HG03521 (cell line): ENCODE measurements at regions not wholly inside any gene's neighbourhood (a gene's known extent, or its start where the extent isn't known, plus 50 kb on each side); places are given as distances from the start of the nearest gene placed in this dataset.

Experiments used
- ATAC-seq: cut with Tn5 transposase; IDR thresholded peaks from one replicate; pipeline ENCODE4 v1.9.1; 2021; ENCODE audit warnings: mild to moderate bottlenecking, moderate library complexity; ENCODE audit not compliant: unreplicated experiment

DNA sequence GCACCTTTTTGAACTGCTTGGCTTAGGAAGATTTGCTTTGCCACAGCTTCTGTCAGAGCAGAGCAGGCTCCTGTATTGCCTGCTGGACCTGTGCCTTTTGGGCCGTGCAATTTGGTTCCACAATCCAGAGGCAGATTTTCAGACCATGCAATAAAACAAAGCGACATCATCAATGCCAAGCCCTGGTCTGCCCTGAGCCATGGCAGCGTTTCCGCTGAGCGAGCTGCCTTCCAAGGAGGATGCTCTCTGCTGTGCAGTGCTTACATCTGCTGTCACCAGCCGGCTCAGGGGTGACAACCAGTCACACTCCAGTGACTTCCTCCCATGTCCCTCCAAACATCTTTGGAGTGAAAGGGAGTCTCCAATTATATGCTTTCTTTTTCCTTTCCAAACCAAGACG is 282.2 kb downstream of the CDH26 start:
- no peak for ATAC-seq

DNA sequence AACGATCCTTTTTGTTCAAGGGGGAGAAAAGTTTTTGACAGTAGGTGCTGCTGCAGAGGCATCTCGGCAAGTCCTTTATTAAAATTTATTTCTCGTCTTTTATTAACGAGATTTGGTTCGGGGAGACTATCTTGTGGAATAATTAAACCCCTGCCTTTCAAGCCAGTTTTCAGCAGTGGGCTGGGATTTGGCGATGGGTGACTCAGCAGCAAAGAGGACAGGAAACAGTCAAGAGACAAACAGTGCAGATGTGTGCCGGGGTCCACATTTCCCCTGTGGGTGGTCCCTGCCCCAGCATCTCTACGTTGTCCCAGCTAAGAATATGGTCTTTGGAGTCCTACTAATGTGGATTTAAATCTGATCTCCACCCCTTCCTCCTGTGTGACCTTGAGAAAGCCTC is 282.8 kb downstream of the CDH26 start:
- ATAC-seq = no peak

DNA sequence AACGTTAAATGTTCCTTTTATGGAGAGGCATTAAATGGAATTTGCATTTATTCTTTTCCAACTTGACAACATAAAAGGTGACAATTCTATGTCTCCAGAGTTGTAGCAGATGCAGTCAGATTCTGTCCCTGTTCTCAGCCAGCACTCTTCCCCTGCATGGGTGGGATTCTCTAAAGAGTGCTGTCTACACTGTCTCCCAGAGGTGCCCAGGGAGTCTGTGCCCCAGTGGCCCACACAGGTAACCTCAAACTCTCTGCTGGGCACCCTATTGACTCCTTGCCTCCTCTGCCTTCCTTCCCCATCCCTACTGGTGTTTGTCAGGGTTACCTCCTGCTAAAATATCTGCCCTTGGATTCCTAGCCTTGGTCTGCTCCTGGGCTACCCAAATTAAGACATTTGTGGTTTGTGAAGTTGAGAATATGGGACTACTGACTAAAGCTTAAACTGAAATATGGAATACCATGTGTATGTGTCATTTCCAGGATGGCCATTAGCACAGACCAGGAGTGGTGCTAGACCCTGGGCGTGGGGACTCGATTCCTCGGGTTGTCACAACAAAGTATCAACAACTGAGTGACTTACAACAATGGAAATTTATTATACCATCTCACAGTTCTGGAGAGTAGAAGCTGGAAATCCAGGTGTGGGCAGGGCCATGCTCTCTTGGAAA is 284.7 kb downstream of the CDH26 start:
- ATAC-seq = no peak

DNA sequence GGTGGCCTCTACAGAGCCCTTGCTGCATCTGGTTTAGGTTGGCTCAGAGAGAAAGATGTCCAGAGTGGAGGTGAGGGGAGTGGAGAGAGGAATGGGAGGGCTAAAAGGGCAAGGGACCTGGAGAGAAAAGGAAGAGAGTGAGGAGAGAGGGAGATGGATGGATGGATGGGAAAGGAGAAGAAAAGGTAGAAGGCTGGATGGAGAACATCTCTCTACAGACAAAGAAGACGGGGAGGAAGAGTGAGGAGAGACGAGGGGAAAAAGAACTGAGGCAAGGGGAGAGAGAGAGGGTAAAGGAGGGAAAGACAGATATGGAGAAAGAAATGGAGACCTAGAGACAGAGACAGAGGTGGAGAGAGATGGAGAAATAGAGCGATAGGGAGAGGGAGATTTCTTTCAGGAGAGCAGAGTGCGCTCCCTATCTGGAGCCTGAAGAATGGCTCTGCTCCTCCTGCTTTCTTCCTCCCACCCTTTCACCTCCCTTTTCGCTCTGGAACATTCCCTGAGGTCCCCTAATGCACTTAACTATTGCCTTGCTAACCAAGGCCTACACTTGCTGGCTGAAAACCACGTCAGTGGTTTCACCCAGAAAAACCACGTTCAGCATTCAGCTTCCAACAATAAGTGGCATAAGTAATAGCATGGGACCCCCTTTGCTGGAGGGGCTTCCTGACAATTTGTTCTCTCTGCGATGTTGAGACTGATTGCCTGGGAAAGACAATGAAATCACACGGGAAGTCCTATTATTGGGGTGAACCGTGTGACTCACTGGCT is 286.3 kb downstream of the CDH26 start:
- ATAC-seq = no peak

DNA sequence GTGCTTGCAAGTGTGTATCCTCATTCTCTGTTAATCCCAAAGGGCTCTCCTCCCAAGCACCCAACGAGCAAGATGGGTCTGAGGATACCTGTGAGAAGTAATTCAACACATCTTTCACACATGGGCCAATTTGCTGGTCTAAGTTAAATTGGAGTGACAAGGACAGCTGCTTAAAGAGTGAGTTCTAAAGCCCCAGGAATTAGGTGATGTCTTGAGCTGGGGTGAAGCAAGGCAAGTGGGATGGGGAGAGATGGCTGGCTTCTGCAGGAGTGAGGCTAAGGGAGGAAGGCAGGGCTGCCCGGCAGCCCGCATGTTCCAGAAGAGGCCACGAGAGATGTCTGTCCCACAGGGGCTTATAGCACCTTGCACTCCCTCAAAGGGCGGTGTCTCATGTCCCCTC is 288.5 kb downstream of the CDH26 start:
- ATAC-seq = no peak

DNA sequence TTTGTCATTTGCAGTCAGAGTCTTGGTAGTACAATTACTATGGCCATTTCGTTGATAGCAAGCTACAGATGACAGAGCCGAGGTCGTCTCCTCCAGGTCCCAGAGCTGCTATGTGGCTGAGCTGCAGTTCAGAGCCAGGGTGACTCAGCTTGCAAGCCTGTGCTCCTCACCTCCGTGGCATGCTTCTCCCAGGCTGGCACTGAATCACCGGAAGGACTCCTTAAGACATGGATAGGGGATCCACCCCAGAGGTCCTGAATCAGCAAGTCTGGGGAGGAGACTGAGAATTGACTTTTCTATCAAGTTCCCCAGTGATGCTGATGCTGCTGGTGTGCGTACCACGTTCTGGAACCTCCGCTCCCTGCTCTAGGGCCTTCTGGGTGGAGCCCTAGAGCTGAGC is 291.2 kb downstream of the CDH26 start:
- ATAC-seq = no peak

DNA sequence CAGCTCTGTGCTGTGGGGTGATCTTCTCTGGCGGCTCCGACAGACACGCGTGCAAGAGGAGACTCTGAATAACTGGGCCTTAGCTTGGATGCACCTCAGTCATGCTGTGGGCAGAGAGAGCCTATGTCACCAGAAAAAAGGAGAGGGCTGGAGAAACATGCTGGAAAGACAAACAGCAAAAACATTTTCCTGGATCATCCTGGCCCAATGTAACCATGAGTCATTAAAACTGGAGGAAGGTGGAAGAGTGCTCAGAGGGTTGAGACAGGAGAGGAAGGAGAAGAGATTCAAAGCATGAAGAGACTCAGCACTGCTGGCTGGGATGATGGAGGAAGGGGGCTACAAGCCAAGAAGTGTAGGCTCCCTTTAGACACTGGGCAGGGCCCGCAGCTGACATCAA is 292.0 kb downstream of the CDH26 start:
- no peak for ATAC-seq

DNA sequence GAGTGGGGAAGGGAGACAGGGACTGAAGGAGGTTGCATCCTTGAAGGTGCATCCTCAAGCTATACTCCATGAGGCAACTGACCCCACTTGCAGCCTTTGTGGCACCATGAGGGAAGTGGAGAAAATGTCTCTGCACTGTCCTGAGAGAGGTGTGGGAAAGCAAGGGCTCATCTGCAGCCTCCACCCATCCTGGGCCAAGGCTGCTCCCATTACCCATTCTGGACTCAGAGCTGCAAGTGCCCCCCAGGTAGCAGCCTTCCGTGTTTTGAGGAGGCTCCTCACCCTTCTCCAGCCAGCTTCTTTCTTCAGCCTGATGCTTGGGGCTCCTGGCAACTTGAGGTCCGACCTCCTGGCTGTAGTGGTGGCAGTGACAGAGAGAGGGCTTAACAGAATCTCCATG is 294.6 kb downstream of the CDH26 start:
- no peak for ATAC-seq

DNA sequence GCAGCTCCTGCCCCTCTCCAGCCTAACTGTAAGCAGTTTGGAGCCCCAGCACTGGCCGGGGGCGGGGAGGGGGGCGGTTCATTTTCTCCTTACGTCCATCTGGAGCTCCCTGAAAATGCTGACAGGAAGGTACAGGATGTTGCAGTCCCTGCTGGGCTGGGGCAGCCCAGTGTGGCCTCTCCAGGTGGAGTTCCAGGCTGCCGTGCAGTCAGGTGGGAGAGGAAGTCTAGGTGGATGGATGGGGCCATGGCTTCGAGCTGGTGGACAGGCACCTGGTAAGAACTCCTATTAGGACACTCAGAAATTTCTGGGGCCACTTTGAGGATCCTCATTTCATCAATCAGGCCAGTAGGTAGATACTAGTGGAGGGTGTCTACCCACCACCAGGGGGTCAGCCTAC is 295.2 kb downstream of the CDH26 start:
- ATAC-seq = no peak

DNA sequence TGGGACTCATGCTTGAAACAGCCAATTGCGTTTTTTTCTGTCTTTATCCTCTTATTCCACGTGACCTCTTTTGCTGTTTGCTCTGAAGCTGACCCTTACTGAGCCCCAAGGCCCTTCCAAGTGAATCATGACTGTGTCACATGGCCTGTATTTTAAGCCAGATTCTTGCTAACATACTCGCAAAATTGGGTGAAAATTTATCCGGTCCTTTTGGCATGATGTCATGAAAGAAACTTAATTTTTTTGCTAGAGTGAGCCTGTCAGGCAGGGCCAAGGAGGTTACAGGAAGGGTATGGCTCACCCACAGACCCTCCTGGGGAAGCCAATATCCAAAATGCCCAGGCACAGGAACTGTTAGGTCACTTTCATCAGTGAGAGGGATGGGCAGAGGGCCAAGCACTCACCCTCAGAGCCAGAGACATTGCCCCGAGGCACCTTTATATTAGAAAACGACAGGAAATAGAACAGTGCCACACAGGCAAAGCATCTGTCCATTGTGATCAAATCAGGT is 296.7 kb downstream of the CDH26 start:
- no peak for ATAC-seq

DNA sequence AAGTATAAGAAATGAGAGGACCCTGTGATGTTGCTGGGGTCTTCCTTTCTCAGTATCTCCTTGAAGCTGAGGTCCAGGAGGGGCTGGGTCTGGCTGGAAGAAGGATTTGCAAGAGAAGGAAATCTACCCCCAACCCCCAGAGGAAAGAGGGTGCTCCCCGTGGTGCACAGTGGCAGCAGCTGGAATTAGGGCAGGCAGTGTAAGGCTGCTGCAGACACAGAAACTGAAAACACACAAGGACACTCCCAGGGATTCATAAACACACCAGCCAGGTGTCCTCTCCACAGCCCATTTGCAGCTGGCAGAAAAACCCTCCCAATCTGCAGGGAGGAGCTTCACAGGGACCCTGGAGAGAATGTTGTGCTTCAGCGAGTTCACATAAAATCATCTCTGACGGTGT is 297.2 kb downstream of the CDH26 start:
- no peak for ATAC-seq

DNA sequence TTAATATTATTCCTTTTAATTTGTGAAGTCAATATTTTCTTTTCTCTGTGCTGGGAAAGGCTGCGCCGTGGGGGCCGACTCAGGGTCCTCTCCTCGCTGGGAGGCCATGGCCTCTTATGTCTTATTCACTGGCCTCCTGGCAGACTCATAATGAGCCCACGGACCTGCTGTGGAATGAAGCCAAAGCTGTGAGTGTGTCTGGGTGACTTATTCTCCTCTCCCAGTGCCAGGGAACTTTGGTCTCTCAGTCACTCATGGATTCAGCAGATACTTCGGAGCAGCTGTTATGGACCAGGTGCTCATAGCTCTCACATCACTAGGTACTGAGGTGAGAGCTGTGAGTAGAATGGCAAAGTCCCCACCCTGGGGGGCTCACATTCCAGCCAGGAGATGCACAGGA is 297.6 kb downstream of the CDH26 start:
- ATAC-seq = no peak

DNA sequence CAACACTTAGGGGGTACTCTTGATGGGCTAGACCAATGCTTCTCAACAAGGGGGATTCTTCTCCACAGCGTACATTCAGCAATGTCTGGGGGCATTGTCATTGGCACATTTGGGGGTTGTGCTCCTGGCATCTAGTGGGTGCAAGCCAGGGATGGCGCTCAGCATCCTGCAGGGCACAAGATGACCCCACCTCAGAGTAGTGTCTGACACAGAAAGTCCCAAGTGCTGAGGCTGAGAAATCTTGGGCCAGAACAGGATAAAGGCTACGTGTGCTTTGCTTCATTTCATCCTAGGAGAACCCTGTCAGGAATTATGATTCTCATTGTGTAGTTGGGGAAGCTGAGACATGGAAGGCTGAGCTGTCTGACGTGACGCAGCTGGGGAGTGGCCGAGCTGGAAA is 298.6 kb downstream of the CDH26 start:
- no peak for ATAC-seq

DNA sequence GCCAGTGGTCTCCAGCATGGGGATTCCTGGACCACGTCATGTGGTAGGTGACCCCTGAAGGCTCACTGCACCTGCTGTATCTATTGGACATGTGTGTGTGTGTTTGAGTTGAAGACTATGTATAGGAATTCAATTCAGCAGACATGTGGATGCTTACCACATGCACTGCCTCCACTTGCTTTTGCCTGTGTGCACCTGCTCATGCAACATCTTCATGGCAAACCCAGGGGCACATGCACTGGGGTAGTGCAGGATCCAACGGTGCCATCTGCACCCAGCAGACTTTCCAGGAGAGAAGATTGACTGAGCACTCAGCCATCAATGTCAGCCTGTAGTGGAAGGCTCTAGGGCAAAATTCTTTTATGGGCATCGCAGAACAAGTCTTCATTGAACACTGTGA is 299.4 kb downstream of the CDH26 start:
- ATAC-seq = no peak

DNA sequence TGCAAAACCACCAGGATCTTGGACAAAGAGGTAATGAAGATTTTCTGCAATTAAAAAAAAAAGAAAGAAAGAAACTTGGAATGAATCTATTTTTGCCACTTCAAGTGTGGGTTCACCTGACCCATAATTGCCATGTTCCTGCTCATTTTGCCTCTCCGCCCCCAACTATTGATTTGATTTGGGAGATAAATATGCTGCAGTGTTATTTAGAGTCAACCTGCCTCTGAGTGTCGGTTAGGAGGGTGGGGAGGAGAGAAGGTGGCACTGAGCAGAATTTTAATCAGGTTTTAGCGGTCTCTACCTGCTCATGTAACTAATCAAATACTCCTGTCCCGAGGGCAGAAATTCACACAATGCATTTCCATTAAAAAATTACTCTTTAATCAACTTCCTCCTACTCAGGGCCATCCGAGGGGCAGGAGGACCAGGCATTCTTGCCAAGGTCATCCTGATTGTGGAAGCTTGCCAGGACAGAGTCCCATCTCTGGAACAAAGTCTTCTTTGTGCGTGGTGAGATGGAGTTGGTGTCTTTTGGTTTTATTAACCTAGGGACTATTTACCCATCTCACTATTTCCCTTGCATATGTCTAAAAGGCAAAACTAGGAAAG is 300.1 kb downstream of the CDH26 start:
- ATAC-seq = no peak

DNA sequence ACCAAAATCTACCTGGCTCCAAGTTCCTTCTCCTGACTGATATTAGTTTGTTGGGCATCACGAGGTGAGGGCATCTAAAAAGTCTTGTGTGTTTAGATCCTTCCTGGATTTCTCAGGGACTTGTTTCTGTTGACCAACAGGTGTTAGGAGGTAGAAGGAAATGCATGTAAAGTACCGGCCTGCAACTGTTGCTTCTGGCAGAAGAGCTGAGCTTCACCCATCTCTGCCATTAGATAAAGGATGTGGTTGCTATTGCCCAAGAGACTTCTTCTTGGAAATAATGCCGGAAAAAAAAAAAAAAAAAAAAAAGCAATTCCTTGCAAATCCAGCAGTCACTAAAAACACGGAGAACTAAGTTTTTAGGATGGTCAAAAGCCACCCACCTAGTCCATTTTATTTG is 303.1 kb downstream of the CDH26 start:
- no peak for ATAC-seq

DNA sequence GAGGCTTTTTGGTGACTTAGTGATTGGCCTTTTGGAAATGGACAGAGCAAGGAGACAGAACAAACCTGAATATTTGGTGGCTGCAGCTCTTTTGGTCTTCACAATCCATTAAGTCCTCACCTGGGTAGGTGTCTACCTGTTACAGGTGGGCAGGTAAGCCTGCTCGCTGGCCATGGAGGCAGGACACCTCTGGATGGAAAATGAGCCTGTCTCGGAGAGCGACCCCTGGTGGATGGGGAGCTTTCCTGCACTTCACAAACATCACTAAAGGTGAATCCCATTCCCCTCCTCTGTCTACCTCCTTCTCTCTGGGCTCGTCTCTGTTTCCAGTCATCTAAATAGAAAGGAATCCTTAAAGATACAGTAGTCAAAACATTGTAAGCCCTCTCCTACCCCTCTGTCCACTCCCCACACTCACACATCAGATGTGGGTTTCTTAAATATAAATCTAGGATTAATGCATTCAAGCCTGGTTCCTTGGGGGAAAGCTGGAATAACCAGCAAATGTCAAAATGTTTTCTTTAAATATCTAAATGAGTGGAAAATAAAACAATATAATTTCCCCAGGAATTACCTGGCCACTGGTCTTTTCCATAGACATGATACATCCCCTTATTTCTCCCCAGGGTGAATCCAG is 304.9 kb downstream of the CDH26 start:
- no peak for ATAC-seq

DNA sequence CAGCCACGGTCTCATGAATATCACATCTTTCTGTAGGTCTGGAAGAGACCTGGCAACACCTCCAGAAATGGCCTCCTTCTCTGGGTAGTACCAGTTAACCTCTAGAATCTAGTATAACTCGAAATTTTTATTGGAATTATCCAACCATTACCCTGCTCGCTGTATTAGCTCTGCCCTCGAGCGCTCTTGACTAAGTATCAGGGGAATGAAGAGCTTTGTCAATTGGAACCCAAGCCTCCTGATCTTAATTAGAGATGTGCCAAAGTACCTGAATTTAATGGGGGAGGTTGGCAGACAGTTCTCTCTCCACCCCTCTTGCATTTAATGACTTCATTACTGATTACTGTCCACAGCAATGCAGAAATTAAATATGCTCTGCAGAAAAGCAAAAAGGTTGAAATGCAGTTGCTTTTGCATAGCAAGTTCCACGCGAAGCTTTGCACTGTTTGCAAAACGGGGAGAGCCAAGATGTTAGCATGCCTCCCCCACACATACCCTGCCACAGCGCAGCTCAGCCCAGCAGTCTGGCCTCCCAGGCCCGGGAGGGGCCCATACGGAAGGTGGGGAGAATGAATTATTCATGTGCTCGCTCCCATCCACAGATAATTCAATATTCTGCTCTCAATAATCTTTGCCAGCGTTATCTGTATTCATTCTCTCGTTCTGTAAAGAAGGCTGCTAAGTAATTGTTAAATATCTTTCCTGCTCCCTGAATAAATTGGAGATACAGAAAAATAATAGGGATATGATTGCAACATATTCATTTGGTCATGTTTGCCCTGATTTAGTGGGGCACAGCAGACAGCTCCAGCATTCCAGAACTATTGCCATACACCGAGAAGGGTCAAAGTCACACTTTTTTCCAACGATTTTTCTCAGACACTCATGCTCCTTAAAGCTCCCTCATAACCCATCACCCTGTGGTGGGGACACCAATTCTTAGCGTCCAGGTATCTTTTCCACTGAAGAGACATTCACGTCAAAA is 305.8 kb downstream of the CDH26 start:
- ATAC-seq = no peak

DNA sequence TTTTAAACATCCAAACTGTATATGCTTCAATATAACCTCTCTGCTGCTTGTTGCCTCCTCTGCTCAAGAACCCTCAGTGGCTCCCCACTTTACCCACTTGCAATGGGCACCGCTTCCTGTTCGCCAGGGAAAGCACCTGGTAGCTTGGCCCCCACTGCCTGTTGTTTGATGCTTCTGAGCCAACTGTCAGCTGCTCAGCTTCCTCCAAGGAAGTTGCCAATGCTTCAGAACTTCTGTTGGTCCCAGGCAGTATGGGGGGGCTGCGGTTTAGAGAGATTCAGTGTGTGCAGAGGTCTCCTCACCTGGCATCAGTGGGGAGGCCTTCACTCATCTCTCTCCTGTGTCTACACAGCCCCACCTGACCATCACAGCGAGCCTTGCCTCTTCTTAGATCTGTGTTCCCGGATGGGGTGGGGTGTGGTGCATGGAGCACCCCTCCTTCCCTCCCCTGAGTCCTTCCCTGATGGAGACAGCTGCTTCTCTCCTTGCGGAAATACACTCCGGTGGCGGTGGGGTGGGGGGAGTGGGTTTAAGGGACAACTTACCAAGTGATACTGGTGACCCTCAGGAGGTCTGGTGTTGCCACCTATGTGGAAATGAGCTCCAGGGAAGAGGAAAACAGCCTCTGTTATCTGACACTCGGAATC is 308.1 kb downstream of the CDH26 start:
- no peak for ATAC-seq

DNA sequence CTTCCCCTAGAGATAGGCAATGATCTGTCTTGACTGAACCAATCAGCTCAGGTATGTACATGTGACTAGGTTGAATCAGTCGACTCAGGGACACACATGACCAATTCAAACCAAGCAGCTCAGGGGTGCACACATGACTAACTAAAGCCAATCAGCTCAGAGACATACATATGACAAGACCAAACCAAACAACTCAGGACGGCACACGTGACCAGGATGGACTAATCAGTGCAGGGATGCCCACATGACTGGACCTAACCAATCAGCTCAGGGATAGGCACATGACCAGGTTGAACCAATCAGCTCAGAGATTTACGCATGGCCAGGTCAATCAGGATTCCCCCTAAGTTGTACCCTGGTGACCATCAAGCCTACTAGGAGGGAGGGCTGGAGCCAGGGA is 310.3 kb downstream of the CDH26 start:
- no peak for ATAC-seq
